ENCODE measurements at regions not wholly inside any gene's neighbourhood (a gene's known extent, or its start where the extent isn't known, plus 50 kb on each side); places are given as distances from the start of the nearest gene placed in this dataset.

DNA sequence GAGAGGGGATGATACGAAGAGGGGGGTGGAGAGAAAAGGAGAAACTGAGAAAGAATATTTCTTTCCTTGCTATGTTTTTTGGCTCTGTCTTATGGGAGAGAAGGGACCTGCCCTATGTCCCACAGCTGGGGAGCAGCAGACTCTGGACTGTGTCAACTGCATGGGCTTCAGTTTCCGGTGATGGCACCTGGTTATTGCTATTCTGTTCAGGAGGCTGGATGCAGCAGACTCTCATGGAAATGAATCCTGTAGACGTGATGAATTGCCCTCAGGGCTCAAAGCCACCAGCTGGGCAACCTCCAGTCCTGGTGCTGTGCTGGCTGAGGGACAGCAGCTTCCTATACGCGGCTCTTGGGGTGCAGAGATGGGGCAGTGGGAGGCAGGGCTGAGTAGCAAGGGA, 121.2 kb downstream of the HAPSTR1 start:
- POLR2A ChIA-PET: no interaction called here
- H3K4me3 ChIP-seq (ENCODE audit: low read depth, low read length): no peak overlapping the region
- no peak for TF ChIP-seq HOXD13 (CRISPR knock-in tag; IDR thresholded peaks at IDR 0.05; ENCODE audit: borderline replicate concordance)
- TF ChIP-seq YY1 (tag by site-specific recombination; IDR thresholded peaks at IDR 0.05): no peak
- TF ChIP-seq, protein P1, sequence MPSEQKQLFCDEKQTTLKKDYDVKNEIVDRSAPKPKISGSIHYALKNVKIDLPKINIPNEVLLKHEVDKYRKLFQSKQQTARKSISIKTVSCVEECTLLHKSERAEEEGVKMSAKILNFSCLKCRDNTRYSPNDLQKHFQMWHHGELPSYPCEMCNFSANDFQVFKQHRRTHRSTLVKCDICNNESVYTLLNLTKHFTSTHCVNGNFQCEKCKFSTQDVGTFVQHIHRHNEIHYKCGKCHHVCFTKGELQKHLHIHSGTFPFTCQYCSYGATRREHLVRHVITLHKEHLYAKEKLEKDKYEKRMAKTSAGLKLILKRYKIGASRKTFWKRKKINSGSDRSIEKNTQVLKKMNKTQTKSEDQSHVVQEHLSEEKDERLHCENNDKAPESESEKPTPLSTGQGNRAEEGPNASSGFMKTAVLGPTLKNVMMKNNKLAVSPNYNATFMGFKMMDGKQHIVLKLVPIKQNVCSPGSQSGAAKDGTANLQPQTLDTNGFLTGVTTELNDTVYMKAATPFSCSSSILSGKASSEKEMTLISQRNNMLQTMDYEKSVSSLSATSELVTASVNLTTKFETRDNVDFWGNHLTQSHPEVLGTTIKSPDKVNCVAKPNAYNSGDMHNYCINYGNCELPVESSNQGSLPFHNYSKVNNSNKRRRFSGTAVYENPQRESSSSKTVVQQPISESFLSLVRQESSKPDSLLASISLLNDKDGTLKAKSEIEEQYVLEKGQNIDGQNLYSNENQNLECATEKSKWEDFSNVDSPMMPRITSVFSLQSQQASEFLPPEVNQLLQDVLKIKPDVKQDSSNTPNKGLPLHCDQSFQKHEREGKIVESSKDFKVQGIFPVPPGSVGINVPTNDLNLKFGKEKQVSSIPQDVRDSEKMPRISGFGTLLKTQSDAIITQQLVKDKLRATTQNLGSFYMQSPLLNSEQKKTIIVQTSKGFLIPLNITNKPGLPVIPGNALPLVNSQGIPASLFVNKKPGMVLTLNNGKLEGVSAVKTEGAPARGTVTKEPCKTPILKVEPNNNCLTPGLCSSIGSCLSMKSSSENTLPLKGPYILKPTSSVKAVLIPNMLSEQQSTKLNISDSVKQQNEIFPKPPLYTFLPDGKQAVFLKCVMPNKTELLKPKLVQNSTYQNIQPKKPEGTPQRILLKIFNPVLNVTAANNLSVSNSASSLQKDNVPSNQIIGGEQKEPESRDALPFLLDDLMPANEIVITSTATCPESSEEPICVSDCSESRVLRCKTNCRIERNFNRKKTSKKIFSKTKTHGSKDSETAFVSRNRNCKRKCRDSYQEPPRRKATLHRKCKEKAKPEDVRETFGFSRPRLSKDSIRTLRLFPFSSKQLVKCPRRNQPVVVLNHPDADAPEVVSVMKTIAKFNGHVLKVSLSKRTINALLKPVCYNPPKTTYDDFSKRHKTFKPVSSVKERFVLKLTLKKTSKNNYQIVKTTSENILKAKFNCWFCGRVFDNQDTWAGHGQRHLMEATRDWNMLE (tag by site-specific recombination; conservative IDR thresholded peaks at IDR 0.05; ENCODE audit: low read depth): no peak
- TF ChIP-seq WT1 (tag by site-specific recombination; IDR thresholded peaks at IDR 0.05): no peak
- no peak for TF ChIP-seq ZIC2 (tag by site-specific recombination; IDR thresholded peaks at IDR 0.05)
- no peak for TF ChIP-seq ZNF184 (tag by site-specific recombination; IDR thresholded peaks at IDR 0.05)
- TF ChIP-seq, protein P2, sequence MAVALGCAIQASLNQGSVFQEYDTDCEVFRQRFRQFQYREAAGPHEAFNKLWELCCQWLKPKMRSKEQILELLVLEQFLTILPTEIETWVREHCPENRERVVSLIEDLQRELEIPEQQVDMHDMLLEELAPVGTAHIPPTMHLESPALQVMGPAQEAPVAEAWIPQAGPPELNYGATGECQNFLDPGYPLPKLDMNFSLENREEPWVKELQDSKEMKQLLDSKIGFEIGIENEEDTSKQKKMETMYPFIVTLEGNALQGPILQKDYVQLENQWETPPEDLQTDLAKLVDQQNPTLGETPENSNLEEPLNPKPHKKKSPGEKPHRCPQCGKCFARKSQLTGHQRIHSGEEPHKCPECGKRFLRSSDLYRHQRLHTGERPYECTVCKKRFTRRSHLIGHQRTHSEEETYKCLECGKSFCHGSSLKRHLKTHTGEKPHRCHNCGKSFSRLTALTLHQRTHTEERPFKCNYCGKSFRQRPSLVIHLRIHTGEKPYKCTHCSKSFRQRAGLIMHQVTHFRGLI (tag by site-specific recombination; IDR thresholded peaks at IDR 0.05): no peak
- TF ChIP-seq, protein P3, sequence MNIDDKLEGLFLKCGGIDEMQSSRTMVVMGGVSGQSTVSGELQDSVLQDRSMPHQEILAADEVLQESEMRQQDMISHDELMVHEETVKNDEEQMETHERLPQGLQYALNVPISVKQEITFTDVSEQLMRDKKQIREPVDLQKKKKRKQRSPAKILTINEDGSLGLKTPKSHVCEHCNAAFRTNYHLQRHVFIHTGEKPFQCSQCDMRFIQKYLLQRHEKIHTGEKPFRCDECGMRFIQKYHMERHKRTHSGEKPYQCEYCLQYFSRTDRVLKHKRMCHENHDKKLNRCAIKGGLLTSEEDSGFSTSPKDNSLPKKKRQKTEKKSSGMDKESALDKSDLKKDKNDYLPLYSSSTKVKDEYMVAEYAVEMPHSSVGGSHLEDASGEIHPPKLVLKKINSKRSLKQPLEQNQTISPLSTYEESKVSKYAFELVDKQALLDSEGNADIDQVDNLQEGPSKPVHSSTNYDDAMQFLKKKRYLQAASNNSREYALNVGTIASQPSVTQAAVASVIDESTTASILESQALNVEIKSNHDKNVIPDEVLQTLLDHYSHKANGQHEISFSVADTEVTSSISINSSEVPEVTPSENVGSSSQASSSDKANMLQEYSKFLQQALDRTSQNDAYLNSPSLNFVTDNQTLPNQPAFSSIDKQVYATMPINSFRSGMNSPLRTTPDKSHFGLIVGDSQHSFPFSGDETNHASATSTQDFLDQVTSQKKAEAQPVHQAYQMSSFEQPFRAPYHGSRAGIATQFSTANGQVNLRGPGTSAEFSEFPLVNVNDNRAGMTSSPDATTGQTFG (tag by site-specific recombination; IDR thresholded peaks at IDR 0.05; ENCODE audit: borderline replicate concordance): no peak
- TF ChIP-seq ZNF274 (IDR thresholded peaks at IDR 0.05; ENCODE audit: low read length): no peak
- no peak for TF ChIP-seq ZNF274 (tag by site-specific recombination; IDR thresholded peaks at IDR 0.05; ENCODE audit: borderline replicate concordance)
- TF ChIP-seq, protein P4, sequence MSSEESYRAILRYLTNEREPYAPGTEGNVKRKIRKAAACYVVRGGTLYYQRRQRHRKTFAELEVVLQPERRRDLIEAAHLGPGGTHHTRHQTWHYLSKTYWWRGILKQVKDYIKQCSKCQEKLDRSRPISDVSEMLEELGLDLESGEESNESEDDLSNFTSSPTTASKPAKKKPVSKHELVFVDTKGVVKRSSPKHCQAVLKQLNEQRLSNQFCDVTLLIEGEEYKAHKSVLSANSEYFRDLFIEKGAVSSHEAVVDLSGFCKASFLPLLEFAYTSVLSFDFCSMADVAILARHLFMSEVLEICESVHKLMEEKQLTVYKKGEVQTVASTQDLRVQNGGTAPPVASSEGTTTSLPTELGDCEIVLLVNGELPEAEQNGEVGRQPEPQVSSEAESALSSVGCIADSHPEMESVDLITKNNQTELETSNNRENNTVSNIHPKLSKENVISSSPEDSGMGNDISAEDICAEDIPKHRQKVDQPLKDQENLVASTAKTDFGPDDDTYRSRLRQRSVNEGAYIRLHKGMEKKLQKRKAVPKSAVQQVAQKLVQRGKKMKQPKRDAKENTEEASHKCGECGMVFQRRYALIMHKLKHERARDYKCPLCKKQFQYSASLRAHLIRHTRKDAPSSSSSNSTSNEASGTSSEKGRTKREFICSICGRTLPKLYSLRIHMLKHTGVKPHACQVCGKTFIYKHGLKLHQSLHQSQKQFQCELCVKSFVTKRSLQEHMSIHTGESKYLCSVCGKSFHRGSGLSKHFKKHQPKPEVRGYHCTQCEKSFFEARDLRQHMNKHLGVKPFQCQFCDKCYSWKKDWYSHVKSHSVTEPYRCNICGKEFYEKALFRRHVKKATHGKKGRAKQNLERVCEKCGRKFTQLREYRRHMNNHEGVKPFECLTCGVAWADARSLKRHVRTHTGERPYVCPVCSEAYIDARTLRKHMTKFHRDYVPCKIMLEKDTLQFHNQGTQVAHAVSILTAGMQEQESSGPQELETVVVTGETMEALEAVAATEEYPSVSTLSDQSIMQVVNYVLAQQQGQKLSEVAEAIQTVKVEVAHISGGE (tag by site-specific recombination; conservative IDR thresholded peaks at IDR 0.05; ENCODE audit: low read depth): no peak
- CTCF ChIA-PET: interaction anchor here (0.6 to 0.8 kb wide), 2 partner anchors 43 to 1970 kb away, joined by 3 read pairs; no protein-coding TSS in a partner anchor
- H3K9me3 ChIP-seq (ENCODE audit: control insufficient read depth, insufficient read depth, low read depth, low read length): no peaks in the 10 kb centered on the region
- H3K27ac ChIP-seq (ENCODE audit: extremely low read depth, low read depth, low read length): no peak overlapping the region
- H3K36me3 ChIP-seq (ENCODE audit: control insufficient read depth in 2 of 2, insufficient read depth in 1 of 2, low read length in 2 of 2): no peaks in the 10 kb centered on the region
- no peaks in the 10 kb centered on the region for H3K4me1 ChIP-seq (ENCODE audit: control insufficient read depth, insufficient read depth, low read length)

DNA sequence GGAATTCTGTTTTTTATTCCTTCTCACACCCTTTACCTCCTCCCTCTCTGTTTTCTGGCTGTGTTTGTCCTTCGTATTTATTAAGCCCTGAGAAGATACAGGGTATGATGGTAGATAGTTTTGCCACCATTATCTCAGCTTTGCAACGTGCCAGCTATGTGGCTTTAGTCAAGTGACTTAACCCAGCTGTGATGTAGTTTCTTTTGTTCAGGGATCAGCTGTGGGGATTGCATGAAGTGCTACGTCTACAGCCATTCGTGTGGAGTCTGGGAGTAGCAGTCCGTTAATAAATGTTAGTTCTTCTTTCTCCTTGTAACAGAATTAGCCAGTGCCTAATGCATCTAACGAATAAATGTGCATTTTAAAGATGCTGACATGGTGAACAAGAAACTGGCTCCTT, 128.4 kb downstream of the HAPSTR1 start:
- Histone ChIP-seq H3K27ac (ENCODE audit: extremely low read depth, low read depth, low read length) (no peak overlapping the region), H3K9me3 (ENCODE audit: control insufficient read depth, insufficient read depth, low read depth, low read length) (no peaks in the 10 kb centered on the region), H3K36me3 (ENCODE audit: control insufficient read depth in 2 of 2, insufficient read depth in 1 of 2, low read length in 2 of 2) (no peaks in the 10 kb centered on the region), H3K4me1 (ENCODE audit: control insufficient read depth, insufficient read depth, low read length) (no peaks in the 10 kb centered on the region), H3K4me3 (ENCODE audit: low read depth, low read length) (no peak overlapping the region)
- ChIA-PET POLR2A (no interaction called here), CTCF (interaction anchor here (0.5 to 1.3 kb wide), 2 partner anchors 25 to 1517 kb away, joined by 3 to 4 read pairs; no protein-coding TSS in a partner anchor)
- TF ChIP-seq ZNF391 (tag by site-specific recombination; IDR thresholded peaks at IDR 0.05; ENCODE audit: borderline replicate concordance, low read depth) (no peak), ZNF423 (tag by site-specific recombination; IDR thresholded peaks at IDR 0.05) (no peak)
